GM19452 (cell line): ENCODE measurements at regions not wholly inside any gene's neighbourhood (a gene's known extent, or its start where the extent isn't known, plus 50 kb on each side); places are given as distances from the start of the nearest gene placed in this dataset.
A peak's percentile ranks its signal among the peaks of the same experiment; 100 is the strongest.

Experiments
- ATAC-seq: cut with Tn5 transposase; IDR thresholded peaks from one replicate; pipeline ENCODE4 v1.9.1; 2021; ENCODE audit not compliant: unreplicated experiment

GRCh38 chr3:70580021-70580420 lies 267.6 kb upstream of the MDFIC2 start:
- ATAC-seq = no peak

GRCh38 chr3:70571696-70572095 lies 259.3 kb upstream of the MDFIC2 start:
- no peak for ATAC-seq

GRCh38 chr3:70570584-70570983 lies 258.1 kb upstream of the MDFIC2 start:
- no peak for ATAC-seq

- no peak for ATAC-seq
These were observed 256.2 kb upstream of the MDFIC2 start for GRCh38 chr3:70568626-70569025.

- no peak for ATAC-seq
These were observed 253.4 kb upstream of the MDFIC2 start for GRCh38 chr3:70565861-70566260.

- no peak for ATAC-seq
These were observed 252.1 kb upstream of the MDFIC2 start for GRCh38 chr3:70564552-70564951.

- ATAC-seq = no peak
These were observed 249.4 kb upstream of the MDFIC2 start for GRCh38 chr3:70561796-70562195.

- ATAC-seq = no peak
These were observed 246.5 kb upstream of the MDFIC2 start for GRCh38 chr3:70558956-70559355.

- ATAC-seq = no peak
These were observed 245.5 kb upstream of the MDFIC2 start for GRCh38 chr3:70557976-70558375.

- no peak for ATAC-seq
These were observed 243.6 kb upstream of the MDFIC2 start for GRCh38 chr3:70556056-70556455.

GRCh38 chr3:70554170-70554569 lies 241.7 kb upstream of the MDFIC2 start:
- no peak for ATAC-seq

GRCh38 chr3:70550723-70551319 lies 238.4 kb upstream of the MDFIC2 start:
- ATAC-seq = peak; percentile 80

- ATAC-seq = no peak
These were observed 234.2 kb upstream of the MDFIC2 start for GRCh38 chr3:70546679-70547078.

- no peak for ATAC-seq
These were observed 231.1 kb upstream of the MDFIC2 start for GRCh38 chr3:70543493-70543892.

- no peak for ATAC-seq
These were observed 227.5 kb upstream of the MDFIC2 start for GRCh38 chr3:70539908-70540307.

GRCh38 chr3:70532806-70533205 lies 220.4 kb upstream of the MDFIC2 start:
- ATAC-seq = no peak

- ATAC-seq = no peak
These were observed 219.5 kb upstream of the MDFIC2 start for GRCh38 chr3:70531838-70532489.

- no peak for ATAC-seq
These were observed 218.7 kb upstream of the MDFIC2 start for GRCh38 chr3:70531063-70531657.

GRCh38 chr3:70530626-70531025 lies 218.2 kb upstream of the MDFIC2 start:
- no peak for ATAC-seq

- no peak for ATAC-seq
These were observed 214.6 kb upstream of the MDFIC2 start for GRCh38 chr3:70527026-70527425.

GRCh38 chr3:70519913-70520659 lies 207.6 kb upstream of the MDFIC2 start:
- ATAC-seq = no peak

GRCh38 chr3:70519026-70519425 lies 206.6 kb upstream of the MDFIC2 start:
- ATAC-seq = no peak
